GDM1 (cell line): ENCODE measurements at regions not wholly inside any gene's neighbourhood (a gene's known extent, or its start where the extent isn't known, plus 50 kb on each side); places are given as distances from the start of the nearest gene placed in this dataset.

Experiments
- DNase-seq: peaks from one replicate; lab custom pipeline; 2025; lab: John Stamatoyannopoulos, UW

DNA sequence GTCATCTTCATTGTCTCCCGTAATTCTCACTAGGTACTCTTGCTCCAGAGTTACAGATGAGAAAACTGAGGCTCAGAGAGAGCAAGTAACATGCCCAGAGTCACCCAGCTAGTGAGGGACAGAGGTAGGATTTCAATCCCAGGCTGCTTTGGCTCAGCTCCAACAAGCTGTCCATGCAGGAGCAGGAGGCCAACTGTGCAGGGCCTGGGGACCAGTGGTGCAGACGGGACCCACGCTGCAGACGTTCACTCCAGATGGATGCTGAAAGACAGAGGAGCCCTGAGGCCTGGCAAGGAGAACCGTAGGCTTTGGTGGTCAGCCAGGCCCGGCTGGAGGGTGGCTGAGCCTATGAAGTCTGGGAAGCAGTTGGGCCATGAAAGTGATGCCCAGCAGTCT is 102.6 kb downstream of the MCFD2 start:
- DNase-seq: no peak
